NCI-H1436 treated with DMSO at 0.1 percent for 48 hours (cell line): ENCODE measurements at regions not wholly inside any gene's neighbourhood (a gene's known extent, or its start where the extent isn't known, plus 50 kb on each side); places are given as distances from the start of the nearest gene placed in this dataset.
"Not testable (repeated sequence)": the region's sequence is repeated elsewhere in the genome, so short reads cannot be mapped to it uniquely, and the experiment has no call there.

Experiments used
- DNase-seq: peaks from one replicate; lab custom pipeline; 2025; lab: John Stamatoyannopoulos, UW

DNA sequence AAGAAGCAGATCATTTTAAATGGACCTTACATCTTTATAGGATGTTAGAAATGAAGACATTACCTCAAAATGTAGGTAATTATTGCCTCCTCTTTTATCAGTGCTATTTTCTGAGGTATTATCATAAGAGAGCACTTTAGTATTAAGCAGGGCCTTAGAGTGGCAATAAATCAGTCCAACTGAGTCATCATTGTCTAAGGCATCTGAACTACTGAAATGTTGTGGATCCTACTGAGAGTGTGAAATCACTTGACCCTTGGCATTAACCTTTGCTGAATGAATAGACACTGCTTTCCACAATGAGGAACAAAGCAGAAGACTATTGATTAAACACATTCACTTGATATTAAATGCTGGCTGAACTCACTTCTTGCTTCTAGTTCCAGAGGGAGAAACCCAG is 224.6 kb upstream of the ARRDC3 start:
- no peak for DNase-seq

DNA sequence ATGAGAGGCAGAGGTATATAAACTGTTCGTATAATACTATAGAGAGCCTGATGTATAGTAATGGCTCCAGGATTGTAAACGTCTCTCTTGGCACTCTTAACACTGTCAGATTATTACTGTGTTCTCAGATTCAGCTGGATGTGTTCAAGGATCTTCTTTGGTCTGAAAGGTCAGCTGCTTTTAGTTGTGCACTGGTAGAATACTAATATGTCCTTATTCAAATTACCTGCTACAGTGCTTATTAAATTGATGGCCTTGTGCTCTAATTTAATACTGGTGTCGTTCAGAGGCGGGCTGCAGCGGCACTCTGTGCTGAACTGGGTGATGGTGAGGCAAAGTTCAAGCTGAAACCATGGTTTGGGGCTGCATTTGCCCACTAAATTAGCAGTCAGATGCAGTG is 216.7 kb upstream of the ARRDC3 start:
- DNase-seq = no peak

DNA sequence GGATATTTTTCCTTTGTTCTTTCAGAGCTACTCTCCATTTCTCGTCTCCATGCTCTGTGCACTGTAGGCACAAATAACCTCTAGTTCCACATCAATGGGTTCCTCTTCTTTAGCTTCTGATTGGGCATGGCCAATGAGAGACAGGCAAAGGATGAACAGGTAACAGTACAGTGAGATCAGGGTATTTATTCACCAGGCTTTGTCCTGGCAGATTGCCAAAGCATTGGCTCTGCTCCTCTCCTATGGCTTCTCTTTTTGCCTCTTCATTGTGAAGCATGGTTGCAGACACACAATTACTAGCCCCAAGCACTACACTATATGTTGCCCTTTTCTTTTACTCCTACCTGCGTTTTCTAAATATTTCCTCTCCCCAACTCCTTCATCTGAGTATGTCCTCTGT is 215.1 kb upstream of the ARRDC3 start:
- no peak for DNase-seq

DNA sequence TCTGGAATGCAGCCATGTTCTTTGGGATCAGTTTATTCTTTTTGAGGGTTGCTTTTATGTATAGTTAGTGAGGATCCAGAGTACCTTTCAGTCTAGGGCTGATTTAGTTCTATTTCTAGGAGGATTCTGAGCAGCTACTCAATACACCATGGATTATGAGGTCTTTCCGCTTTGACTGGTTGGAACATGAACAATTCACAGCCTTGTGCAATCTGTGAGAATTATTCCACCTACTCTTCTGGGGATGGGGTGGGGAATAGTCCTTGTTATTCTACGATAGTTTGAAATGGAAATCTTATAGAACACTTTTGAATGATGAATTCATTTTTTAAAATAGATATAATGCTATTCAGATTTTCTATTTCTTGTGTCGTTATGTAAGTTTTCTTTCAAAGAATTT is 212.3 kb upstream of the ARRDC3 start:
- no peak for DNase-seq

DNA sequence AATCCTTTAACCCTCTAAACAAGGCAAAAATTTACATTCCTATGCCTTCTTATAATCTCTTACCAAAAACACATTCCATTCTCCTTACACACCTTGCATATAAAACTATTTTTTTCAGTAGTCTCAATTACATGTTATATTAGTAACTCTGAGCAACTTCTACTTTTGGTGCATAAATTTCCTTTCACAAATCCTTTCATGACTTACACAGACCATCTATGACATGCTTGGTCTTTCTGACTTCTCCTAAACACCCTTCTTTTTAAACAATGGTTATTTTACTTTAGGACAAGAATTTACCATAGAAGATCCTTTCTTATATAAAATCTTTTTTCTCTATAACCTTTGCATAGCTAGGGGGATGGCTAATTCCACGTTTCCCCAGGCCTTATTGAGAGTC is 208.0 kb upstream of the ARRDC3 start:
- no peak for DNase-seq

DNA sequence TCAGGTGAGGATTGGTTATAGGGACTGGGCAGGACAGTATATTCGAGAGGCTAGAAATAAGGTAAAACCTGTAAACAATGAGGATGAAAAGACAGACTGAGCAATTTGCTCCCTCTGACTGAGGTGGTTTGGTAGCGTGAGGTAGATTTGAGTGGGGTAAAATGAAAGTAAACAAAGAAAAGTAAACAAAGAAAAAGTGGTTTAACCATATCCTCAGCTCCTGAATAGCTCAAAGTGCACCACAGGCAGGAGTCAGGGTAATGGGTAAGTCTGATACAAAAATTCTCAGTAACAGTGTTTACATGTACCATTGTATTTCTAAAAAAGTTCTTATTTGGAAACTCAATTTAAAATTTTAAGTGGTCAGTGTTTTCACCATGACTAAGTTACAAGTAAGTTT is 203.1 kb upstream of the ARRDC3 start:
- DNase-seq = no peak

DNA sequence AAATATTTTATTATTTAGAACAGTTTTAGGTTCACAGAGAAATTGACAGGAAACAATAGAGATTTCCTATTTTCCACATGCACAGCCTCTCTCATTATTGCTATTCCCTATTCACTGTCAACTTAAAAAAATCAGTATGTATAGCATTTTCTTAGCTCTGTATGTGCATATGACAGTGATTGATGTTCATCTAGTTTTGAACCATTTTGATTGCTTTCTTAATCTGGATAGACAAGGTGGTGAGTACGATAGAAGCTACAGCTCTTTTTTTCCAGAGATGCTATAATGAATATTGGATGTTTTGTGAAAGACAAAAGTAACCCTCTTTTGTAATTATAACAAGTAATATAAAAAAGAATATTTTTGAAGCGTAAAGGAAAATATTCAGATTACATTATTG is 201.2 kb upstream of the ARRDC3 start:
- no peak for DNase-seq

DNA sequence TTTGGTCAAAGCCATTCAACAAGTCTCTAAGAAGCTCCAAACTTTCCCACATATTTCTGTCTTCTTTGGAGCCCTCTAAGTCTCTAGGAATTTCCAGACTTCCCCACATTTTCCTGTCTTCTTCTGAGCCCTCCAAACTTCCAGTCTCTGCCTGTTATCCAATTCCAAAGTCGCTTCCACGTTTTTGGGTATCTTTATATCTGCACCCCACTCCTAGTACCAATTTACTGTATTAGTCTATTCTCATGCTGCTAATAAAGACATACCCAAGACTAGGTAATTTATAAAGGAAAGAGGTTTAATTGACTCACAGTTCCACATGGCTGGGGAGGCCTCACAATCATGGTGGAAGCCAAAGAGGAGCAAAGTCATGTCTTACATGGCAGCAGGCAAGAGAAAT is 182.9 kb upstream of the ARRDC3 start:
- DNase-seq = not testable (repeated sequence)

DNA sequence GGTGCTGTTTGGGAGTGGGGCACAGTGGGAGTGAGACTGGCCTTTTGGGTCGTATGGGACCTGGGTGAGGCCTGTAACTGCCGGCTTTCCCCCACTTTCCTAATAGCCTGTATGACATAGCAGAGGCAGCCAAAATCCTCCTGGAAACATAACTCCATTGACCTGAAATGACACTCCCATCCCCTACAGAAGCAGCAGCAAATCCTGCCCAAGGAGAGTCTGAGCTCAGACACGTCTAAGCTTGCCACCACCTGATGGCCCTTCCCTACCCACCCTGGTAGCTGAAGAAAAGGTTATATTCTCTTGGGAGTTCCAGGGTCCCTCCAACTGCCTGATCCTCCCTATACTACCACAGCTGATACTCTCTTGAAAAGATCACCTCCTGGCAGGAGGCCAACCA is 179.8 kb upstream of the ARRDC3 start:
- no peak for DNase-seq

DNA sequence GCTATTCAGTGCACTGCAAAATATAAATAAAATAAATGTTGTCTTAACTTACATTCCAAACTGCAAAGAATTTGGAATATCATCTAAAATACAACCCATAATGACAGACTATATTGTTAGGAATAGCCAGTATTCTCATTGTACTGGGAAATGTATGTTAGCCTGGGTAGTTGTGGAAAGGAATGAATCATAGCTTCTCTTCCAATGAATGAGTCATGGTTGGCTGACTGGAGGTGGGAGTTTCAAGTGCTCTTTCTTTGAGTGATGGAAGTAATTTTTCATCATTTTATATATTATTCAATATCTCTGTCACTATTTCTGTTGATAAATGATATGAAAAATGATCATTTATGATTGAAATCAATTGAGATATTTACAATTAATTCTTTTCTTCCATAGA is 158.6 kb upstream of the ARRDC3 start:
- DNase-seq = no peak

DNA sequence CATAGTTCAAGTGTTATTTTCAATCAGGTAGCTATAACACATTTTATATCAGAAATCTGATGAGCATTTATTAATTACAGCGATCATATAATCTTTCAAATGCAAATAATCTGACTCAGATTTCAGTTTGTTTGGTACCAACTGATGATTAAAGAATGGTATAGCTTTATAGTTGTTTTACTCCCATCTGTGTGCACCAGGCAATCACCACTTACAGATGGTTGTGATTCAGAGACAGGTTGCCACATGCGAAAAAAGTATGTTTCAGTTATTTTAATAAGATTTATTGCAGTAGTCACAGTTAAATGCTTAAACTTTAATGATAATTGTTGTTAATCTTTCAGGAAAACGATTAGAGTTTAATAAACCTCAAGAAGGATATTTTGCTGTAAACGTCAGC is 155.1 kb upstream of the ARRDC3 start:
- DNase-seq = no peak

DNA sequence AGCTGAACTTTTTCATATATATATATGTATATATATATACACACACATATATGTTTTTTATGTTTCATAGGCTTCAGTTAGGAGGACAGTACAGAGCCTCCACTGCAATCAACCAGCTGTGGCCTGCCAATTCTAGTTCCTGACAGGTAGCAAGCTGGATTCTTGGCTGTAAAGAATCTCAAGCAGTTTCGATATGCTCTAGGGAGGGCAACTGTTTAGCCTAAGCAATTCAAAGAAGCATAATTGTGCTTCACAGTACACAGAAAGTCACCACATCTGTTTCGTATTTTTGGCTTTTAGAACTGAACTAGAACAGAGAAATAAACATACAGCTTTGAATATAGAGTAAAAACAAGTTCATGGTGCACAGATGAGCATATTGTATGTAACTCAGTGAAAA is 152.4 kb upstream of the ARRDC3 start:
- no peak for DNase-seq

DNA sequence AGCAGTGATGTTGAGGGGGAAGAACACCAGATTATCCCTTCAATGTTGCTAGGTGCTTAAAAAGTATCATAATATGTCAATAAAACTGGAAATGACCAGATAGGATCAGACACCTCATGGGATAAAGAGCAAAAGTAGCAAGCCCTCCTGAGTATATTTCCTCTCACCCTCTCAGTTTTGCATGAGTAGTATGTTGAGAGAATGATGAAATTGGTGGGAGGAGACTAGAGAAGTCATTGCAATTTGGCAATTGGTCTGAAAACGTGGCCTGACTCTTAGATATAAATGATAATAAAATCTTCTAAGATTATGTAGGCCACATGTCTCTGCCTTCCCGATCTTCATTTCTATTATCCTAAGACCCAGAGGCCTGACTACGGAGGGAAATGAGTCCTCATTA is 151.2 kb upstream of the ARRDC3 start:
- DNase-seq = no peak

DNA sequence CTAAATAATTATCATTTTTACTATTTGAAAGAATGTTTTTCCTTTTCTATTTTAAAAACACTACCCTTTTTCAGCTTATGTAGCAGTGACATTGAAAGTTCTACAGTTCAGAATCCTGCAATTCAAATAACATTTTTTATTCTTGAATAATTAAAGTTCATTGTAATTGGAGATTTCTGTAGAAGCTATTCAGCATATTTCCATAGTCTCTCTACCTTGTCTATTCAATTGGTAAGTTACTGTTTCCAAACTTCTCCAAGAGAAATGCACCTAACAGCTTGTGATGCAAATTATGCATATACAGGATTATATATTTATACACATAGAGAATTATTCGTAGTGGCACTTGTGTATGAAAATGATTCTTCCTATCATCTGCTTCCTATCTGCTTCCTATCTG is 149.7 kb upstream of the ARRDC3 start:
- DNase-seq = no peak

DNA sequence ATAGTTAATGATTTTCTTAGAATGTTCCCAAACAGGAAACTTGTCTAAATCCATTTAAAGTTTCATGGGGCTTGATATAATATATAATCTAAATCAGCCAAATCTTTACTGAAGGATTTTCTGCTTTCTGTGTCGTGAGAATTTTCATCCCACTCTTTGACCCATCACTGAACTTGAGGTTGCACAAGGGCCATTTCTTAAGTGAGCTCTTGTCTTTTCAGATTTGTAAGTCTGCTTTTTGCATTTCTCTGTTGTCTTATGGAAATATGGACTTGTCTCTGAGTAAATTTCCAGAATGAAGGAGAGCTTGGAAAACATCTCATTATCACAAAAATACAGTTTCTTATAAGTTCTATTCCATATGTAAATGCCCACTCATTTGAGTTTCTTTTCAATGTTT is 149.2 kb upstream of the ARRDC3 start:
- no peak for DNase-seq

DNA sequence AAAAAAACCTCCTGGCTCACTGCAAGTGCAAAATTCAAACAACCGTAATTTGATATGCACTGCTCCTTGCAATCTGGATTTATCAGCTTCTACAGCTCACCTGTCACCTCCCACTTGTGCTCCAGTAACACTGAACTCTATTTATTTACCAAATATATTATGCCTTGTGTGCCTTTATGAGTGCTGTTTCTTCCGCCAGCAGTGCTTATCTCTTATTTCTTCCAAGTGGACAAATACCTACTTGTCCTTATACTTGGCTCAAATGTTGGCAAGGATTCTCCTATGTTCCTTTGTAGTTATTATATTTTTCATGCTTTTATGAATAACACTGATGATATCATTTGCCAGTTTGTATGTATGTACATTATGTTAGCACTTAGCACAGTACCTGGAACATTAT is 145.7 kb upstream of the ARRDC3 start:
- DNase-seq = no peak

DNA sequence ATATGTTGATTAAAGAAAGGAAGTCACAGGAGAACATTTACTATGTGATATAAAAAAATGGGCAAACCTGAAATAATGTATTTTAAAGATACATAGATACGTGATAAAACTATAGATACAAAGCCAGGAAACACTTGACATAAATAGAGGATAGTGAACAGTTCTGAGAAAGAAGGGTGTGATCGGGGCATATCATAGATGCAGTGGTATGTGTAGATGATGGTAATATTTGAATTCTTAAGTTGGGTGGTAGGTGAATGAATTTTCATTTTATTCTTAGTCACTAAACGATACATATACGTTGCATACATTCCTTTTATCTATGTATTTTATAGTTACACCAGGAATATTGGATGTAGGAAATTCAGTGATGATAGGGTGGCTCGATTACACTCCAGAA is 138.7 kb upstream of the ARRDC3 start:
- DNase-seq = no peak

DNA sequence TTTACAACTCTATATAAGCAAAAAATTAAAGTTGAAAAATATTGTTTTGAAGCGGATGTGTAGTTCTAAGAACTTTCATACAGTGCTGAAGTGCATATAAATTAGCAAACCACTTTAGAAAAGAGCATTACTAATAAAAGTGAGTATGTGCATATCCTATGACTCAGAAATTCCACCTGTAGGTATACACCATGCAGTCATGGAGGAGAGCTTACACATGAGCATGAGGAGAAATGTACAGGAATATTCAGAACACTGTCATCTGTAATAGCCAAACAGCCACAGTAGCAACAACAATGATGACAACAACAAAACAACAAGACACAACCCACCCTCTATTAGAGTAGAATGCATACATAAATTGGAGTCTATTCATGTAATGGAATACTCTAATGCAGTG is 138.2 kb upstream of the ARRDC3 start:
- no peak for DNase-seq

DNA sequence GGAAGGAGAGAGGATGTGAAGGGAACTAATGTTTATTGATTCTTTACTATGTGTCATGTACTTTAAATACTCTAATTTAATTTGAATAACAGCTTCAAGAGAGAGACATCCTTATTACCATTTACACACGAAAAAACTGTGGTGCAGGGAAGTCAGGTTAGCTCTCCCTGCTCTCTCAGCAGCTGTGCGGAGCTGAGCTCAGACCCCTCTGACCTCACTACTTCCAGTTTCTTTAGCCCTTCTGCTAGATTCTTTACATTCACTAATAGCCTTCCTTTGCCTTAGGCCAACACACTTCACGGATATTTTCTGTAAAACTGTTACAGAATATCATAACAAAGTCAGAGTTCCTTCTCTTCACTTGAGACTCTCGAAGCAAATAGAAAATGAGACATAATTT is 131.3 kb upstream of the ARRDC3 start:
- DNase-seq = no peak

DNA sequence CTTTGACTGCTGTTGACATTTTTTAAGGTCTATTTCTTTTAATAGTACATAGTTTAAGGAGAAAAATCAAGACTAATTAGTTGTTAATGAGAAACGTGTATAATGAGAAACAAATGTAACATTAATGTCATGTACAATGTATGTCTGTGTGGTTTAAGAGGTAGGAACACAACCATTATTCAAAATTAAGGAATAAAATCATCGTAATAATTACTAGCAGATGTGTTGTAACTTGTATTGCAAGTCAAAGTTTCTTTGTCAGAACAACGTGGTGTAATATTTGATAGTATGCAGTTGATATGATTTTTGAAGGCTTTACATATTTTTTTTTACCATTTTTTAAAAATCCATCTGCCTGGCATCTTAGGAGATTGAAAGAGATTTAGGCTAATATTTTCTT is 120.2 kb upstream of the ARRDC3 start:
- DNase-seq = no peak

DNA sequence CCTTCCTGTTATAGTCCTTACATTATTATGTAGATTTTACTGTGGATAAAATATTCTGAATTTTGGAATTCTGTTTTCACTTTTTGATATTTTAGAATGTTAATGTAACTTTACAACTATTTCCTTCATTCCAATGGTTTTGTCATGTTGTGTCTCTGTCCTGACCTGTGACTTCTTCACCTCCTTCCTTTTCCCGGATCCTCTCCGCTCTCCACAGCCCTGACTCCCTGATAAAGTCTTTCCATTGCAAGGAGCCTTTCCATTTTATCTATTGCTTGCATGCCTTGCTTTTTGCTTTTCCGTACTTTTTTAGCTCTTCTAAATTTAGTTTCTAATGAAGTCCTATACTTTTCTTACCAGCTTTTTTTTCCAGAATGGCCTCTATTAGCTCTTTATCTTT is 117.6 kb upstream of the ARRDC3 start:
- no peak for DNase-seq

DNA sequence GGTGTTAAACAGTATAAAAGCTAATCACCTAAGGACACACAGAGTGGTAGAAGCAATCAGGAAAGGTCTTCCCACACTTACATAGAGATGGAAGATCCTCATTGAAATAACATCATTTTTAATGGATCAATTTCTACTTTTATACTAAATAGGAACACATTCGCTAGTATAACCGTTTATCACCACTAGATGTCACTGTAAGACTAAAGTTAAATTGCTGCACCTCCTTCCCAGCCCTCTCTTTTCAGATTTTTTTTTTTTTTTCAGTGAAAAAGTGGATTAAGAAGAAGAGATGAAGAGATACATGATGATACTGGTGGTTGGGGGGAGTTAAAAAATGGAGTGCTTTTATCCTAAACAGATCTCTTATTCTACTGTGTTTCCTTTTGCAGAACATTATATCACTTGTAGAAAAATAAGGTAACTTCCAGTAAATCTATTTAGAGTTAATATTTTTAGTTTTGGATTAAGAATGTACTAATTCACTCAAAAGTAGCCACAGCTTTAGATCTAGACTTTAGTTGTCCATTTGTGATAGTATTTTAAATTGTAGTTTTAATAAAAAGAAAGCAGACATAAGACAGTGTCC is 116.9 kb upstream of the ARRDC3 start:
- DNase-seq = peak; percentile 10

DNA sequence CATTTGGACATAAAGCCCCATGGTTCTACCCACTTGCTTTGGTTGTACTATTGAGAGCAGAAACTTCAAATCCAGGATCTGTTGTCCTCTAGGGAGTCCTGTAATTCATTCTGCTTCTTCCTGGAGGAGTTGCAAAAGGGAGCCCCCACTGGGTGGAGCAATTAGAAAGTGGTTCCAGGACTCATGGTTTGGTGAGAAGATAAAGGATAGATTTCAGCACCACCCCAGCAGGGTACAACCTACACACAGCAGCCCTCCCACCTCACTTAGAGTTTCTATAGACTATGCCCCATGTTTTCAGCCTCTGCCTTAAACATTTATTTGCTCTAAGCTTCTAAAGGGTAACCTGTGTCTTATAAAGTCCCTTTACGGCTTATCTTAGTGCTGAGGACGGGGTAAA is 112.6 kb upstream of the ARRDC3 start:
- no peak for DNase-seq

DNA sequence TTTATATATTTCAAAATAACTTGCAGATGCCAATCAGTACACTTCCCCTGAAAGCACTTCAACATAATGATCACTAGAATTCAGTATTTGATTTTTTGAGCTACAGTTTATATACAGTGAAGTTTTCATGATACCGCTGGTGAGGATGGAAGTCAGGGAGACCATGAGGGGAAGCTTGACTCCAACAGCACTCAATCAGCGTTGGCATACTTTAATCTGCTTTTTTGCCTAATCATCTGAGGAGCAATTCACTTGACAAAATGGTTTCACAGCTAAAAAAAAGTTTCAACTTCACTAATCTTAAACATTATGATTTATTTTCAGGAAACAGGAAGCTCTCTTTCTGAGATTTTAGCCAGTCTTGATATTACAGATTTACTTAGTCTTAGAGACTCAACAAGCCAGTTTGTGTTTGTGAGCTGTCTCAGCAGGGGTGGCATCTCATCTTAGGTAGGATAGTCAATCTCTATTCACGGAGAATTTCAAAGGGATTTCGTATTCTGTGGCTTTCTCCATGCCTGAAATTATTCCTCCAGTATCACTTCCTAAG is 111.4 kb upstream of the ARRDC3 start:
- DNase-seq = no peak

DNA sequence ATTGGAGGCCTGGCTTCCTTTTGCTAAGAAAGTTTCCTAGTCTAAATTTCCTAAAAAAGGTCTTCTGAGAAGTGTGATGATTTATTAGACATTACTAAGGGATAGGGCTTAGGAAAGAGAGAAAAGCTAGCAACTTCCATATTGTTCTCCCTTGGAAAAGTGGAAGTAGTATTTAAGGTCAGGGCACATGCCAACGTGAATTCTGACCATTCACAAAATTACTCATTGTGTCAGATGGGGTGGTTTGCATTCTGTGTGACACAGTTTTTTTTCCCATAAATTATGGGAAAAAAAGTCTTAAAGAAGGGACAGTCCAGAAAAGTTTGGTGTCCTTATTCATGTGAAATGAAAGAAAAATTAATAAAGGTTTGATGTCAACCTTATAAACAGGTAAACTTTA is 110.0 kb upstream of the ARRDC3 start:
- no peak for DNase-seq
